SJSA1 (cell line): ENCODE measurements at regions not wholly inside any gene's neighbourhood (a gene's known extent, or its start where the extent isn't known, plus 50 kb on each side); places are given as distances from the start of the nearest gene placed in this dataset.
"Not testable (repeated sequence)": the region's sequence is repeated elsewhere in the genome, so short reads cannot be mapped to it uniquely, and the experiment has no call there.

Experiments
- DNase-seq, 2 experiments: peaks; one replicate each; pipeline ENCODE4 v3.0.0-alpha.2; 2015 to 2020; ENCODE audit warnings: low spot score in 2 of 2, low read depth in 1 of 2
- H3K27ac ChIP-seq: fragments of 250-450 bp; sonication (Bioruptor Pico); 2 replicates; pipeline ENCODE4 v1.5.1; 2020; ENCODE audit warnings: mild to moderate bottlenecking, moderate library complexity
- H3K27me3 ChIP-seq: fragments of 250-450 bp; sonication (Bioruptor Pico); replicated peaks from 2 replicates; pipeline ENCODE4 v1.5.1; 2020; ENCODE audit warnings: mild to moderate bottlenecking, moderate library complexity
- H3K36me3 ChIP-seq: fragments of 250-450 bp; sonication (Bioruptor Pico); 2 replicates; pipeline ENCODE4 v1.5.1; 2020; ENCODE audit warnings: mild to moderate bottlenecking
- H3K4me1 ChIP-seq: fragments of 250-450 bp; sonication (Bioruptor Pico); replicated peaks from 2 replicates; pipeline ENCODE4 v1.6.1; 2021; ENCODE audit warnings: mild to moderate bottlenecking
- H3K4me3 ChIP-seq: fragments of 250-450 bp; sonication (Bioruptor Pico); 2 replicates; pipeline ENCODE4 v1.5.1; 2020; ENCODE audit warnings: mild to moderate bottlenecking
- H3K9me3 ChIP-seq: fragments of 250-450 bp; sonication (Bioruptor Pico); replicated peaks from 2 replicates; pipeline ENCODE4 v1.5.1; 2020; ENCODE audit warnings: mild to moderate bottlenecking

DNA sequence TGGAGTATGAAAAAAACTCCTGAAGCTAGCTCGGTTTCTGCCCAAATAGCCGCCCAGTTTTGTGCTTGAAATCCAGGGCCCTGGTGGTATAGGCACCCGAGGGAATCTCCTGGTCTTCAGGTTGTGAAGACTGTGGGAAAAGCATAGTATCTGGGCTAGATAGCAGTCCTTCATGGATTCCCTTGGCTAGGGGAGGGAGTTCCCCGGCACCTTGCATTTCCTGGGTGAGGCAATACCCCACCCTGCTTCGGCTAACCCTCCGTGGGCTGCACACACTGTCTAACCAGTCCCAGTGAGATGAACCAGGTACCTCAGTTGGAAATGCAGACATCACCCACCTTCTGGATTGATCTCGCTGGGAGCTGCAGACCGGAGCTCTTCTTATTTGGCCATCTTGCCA, 184.5 kb upstream of the SLC35B3 start:
- no peak for DNase-seq
- no peaks in the 10 kb centered on the region for H3K9me3 ChIP-seq
- no peak overlapping the region for H3K4me3 ChIP-seq
- H3K27me3 ChIP-seq = no peaks in the 10 kb centered on the region
- no peaks in the 10 kb centered on the region for H3K36me3 ChIP-seq
- H3K27ac ChIP-seq = no peak overlapping the region
- H3K4me1 ChIP-seq = no peaks in the 10 kb centered on the region

DNA sequence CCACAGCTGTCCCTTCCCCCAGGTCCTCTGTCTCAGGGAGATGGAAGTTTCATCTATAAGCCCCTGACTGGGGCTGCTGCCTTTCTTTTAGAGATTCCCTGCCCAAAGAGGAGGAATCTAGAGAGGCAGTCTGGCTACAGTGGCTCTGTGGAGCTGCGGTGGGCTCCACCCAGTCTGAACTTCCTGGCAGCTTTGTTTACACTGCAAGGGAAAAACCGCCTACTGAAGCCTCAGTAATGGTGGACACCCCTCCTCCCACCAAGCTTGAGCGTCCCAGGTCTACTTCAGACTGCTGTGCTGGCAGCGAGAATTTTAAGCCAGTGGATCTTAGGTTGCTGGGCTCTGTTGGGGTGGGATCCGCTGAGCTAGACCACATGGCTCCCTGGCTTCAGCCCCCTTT, 184.1 kb upstream of the SLC35B3 start:
- H3K36me3 ChIP-seq, H3K9me3 ChIP-seq, H3K27ac ChIP-seq, DNase-seq, H3K27me3 ChIP-seq, H3K4me1 ChIP-seq, H3K4me3 ChIP-seq: not testable (repeated sequence)

DNA sequence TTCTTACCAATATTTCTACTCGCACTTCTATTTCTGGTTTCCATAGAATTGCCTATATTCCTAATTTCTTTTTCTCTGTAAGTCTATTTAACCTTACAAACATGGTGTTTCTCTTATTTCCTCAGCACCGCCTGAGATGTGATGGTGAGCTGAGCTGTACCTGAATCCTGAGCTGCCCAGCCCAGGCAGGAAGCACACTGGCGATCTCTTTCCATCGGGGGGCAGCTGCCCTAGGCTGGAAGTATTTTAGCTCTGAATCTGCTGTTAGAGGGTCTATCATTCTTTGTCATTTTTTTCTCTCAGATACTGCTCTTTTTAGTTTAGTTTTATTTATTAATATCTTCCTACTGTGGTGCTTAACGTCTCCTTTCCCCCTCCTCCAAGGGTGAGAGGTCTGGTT, 173.4 kb upstream of the SLC35B3 start:
- Histone ChIP-seq H3K27me3 (no peaks in the 10 kb centered on the region), H3K27ac (no peak overlapping the region), H3K36me3 (no peaks in the 10 kb centered on the region), H3K4me3 (no peak overlapping the region), H3K4me1 (no peaks in the 10 kb centered on the region), H3K9me3 (no peaks in the 10 kb centered on the region)
- DNase-seq = no peak

DNA sequence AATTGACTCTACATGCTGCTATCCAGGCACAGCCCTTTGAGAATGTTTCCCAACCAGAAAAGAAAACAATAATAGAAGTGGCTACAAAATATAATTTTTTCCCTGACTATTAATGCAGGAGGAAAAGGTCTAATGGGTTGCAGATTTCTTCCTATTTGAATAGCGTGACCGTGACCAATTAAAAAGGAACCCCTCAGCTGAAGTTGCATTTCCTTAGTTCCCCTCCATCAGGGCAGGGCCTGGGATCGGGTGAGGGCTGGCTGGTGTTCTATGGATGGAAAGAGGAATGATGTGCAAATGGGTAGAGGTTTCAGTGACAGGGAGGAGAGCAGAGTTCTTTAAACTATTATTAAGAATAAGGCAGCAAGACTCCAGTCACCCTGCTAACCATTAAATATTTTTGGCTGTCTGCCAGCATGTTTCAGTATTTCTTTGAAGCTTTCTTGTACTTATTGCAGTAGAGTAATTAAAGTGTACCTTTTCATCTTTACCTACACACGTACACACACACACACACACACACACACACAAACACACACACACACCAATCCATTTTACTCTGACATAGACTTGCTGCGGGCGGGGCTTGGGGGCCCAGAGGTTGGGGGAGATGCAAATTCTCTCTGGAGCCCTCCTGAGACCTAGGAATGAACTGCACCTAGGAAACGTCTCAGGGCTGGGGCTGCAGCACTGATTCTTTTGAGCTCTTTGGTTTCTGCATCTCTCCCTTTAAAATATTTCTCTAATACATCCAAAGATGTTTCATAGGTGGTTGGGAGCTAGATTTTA, 154.8 kb upstream of the SLC35B3 start:
- no peaks in the 10 kb centered on the region for H3K27me3 ChIP-seq
- H3K36me3 ChIP-seq = no peaks in the 10 kb centered on the region
- no peak for DNase-seq
- no peaks in the 10 kb centered on the region for H3K9me3 ChIP-seq
- no peak overlapping the region for H3K4me3 ChIP-seq
- no peaks in the 10 kb centered on the region for H3K4me1 ChIP-seq
- no peak overlapping the region for H3K27ac ChIP-seq

DNA sequence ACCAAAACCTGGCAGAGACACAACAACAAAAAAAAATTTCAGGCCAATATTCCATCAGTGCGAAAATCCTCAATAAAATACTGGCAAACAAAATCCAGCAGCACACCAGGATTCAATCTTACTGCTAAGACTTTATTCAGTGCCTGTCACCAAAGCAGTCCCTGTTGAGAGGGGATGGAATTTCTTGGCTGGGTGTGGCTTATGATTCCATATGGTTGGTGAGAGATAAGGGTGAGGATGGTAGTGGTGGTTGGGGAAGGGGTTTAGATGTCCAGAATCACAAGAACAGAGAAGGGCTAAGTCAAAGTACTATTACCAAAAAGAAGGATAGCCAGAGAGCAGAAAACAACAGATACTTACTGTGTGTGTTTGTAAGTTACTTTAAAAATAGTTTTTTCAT, 152.8 kb upstream of the SLC35B3 start:
- H3K4me1 ChIP-seq = no peaks in the 10 kb centered on the region
- no peaks in the 10 kb centered on the region for H3K36me3 ChIP-seq

DNA sequence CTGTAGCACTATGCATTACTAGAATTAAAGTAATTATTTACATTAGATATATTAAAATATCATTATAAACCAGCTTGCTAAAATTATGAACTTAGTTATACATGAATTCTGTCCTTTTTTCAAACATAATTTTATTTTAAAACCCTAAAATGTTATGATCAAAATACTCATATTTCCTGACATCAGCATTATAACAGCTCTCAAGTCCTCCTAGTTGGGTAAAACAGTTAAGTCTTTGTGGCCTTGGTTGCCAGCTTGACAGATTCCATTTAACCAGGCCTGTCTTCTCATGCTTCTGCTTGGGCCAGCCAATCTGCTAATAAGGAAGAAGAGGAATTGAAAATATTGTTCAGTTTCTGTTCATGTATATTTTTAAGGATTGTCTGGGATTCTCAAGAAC, 147.9 kb upstream of the SLC35B3 start:
- Histone ChIP-seq H3K36me3 (no peaks in the 10 kb centered on the region), H3K4me1 (no peaks in the 10 kb centered on the region), H3K27me3 (no peaks in the 10 kb centered on the region), H3K9me3 (0 out of 2 replicates have a peak, but pooled peaks cover 3% of the 10 kb centered on the region), H3K27ac (no peak overlapping the region), H3K4me3 (no peak overlapping the region)
- DNase-seq = no peak

More for the DNA sequence above, 152.8 kb upstream of the SLC35B3 start:
- H3K4me3 ChIP-seq = no peak overlapping the region
- no peaks in the 10 kb centered on the region for H3K27me3 ChIP-seq
- no peaks in the 10 kb centered on the region for H3K9me3 ChIP-seq
- no peak overlapping the region for H3K27ac ChIP-seq
- DNase-seq = no peak

DNA sequence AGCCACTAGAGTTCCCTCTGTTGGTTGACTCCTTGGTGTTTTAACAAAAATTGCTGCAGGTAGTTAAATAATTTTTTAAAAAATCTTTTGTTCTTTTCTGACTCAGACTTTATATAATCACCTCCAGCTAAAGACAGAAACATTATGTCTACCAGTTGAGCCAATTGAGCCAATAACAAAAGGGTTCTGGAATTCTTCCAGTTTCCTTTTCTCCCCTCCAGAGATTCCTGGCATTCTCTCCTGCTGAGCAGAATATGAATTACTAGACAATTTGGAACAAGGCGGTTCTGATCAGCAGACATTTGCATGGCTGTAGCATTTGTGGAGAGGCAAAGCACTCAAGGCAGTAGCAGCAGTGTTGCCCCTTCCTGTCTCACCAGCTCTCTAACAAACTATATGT, 144.0 kb upstream of the SLC35B3 start:
- Histone ChIP-seq H3K4me1 (no peaks in the 10 kb centered on the region), H3K9me3 (0 out of 2 replicates have a peak, but pooled peaks cover 3% of the 10 kb centered on the region), H3K4me3 (no peak overlapping the region), H3K27me3 (no peaks in the 10 kb centered on the region), H3K27ac (no peak overlapping the region), H3K36me3 (no peaks in the 10 kb centered on the region)
- no peak for DNase-seq

DNA sequence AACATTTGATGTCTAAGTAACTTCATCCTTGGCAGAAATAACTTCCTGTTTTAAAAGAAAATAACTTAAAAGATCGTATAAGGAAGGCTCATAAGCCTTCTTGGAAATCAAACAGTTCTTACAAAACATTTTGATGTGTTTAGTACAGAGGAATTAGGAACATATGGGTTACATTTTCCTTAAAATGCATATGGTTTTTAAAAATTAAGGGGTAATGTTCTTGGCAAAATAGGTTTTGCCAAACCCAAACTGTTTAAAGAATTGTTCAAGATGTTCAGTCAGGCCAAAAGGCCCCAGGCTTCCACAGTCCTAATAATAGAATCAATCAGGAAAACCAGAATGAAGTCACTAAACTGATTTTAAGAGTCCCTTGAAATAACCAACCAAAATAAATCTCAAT, 142.7 kb upstream of the SLC35B3 start:
- Histone ChIP-seq H3K4me3 (no peak overlapping the region), H3K27me3 (no peaks in the 10 kb centered on the region), H3K4me1 (no peaks in the 10 kb centered on the region), H3K36me3 (no peaks in the 10 kb centered on the region), H3K27ac (no peak overlapping the region), H3K9me3 (0 out of 2 replicates have a peak, but pooled peaks cover 3% of the 10 kb centered on the region)
- no peak for DNase-seq

DNA sequence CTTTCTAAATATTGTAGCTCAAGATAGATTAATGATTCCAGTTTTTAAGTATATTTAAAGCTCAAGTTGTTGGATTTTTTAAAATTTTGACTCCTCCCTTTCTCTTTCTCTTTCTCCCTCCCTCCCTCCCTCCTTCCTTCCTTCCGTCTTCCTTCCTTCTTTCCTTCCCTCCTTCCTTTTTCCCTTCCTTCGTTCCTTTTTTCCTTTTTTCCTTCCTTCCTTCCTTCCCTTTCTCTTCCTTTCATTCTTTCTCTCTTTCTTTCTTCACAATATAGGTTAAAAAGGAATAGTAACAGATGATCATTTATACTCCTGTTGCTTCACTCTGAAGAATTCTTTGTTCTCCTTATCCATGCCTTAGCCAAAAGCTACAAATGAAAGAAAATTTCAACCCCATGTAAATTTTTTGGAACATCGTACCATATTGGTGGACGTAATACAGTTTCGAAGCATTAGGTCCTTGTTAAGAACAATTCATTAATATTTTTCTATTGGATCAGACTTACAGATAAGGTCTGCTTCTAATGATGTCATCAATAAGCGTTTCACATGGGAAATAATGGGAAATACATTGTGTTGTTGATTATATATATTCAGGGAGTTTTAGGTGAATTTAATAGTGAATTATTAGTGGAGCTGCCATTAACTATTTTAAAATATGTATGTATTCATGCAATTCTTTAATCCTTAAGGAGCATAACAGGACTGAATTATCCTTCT, 139.6 kb upstream of the SLC35B3 start:
- no peaks in the 10 kb centered on the region for H3K36me3 ChIP-seq
- H3K4me1 ChIP-seq = no peaks in the 10 kb centered on the region
- 0 out of 2 replicates have a peak, but pooled peaks cover 2% of the 10 kb centered on the region for H3K9me3 ChIP-seq
- no peak for DNase-seq
- H3K27ac ChIP-seq = no peak overlapping the region
- no peak overlapping the region for H3K4me3 ChIP-seq
- no peaks in the 10 kb centered on the region for H3K27me3 ChIP-seq

DNA sequence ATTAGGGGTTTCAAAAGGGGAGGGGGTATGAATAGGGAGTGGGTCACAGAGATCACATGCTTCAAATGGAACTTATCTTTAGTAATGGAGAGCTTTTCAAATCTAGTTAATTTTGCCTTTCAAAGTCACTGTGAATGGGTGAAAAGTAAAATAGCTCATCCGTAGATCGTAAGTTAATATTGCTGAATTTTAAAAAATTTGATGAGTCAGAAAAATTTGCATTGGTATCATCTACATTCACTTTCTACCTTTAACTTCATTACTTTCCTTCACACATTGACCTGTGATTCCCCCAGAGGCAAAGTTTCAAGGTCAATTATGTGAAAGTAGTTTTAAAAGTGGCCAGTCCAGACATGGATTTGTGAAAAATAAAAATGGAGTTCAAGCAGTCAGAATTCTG, 139.0 kb upstream of the SLC35B3 start:
- H3K4me3 ChIP-seq = no peak overlapping the region
- H3K9me3 ChIP-seq = 0 out of 2 replicates have a peak, but pooled peaks cover 2% of the 10 kb centered on the region
- H3K36me3 ChIP-seq = no peaks in the 10 kb centered on the region
- no peaks in the 10 kb centered on the region for H3K27me3 ChIP-seq
- H3K4me1 ChIP-seq = no peaks in the 10 kb centered on the region
- no peak overlapping the region for H3K27ac ChIP-seq
- no peak for DNase-seq

DNA sequence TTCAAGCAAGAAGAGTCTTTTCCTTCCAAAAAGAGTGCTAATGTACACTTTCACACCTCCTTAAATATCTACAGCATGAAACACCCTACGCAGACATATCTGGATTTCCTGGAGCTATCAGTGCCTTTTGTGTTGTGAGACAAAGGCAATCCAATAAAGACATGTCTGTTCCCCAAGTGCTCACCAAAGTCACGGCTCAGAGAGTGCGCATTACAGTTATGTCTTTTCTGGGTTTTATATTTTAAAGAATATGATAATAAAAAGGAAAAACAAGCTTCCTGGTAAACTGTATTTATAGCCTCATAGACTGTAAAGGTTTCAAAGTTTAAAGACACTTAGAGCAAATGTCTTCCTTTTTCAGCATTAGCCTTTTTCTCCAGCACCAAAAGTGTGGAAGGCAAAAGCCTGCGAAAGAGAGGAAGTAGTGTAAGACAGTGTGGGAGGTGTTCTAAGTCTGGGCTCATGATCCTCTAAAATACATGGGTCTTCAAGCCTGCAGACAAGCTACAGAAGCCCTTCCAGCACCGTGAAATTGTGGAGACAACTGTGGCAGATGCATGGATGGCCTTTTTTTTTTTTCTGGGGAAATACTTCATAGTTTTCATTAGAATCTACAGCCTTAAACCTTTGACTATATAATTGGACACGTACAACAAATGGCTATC, 135.0 kb upstream of the SLC35B3 start:
- Histone ChIP-seq H3K27me3 (no peaks in the 10 kb centered on the region), H3K9me3 (peaks cover 2% of the 10 kb centered on the region; the same call in 1 of the 2 replicates), H3K4me3 (no peak overlapping the region), H3K36me3 (no peaks in the 10 kb centered on the region), H3K4me1 (no peaks in the 10 kb centered on the region), H3K27ac (no peak overlapping the region)
- no peak for DNase-seq

DNA sequence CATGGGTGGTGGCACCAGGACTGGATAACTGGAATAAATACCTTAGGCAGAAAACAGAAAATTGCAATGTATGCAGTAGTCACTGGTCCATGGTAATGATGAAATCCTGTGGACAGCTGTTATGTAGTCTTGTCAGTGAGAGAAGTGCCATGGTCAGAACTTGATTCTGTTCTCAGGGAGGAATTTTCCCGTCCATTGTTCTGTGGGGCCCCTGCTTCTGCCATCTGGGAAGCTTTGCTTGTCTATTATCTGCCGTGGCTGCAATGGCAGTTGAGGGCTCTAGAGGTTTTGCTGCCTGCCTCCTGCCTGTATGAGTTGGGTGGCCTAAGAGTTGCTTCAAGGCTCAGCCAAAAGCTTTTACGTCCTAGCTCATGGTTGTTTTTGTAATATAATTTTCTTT, 126.8 kb upstream of the SLC35B3 start:
- no peak overlapping the region for H3K4me3 ChIP-seq
- no peak for DNase-seq
- H3K4me1 ChIP-seq = no peaks in the 10 kb centered on the region
- no peaks in the 10 kb centered on the region for H3K9me3 ChIP-seq
- no peaks in the 10 kb centered on the region for H3K36me3 ChIP-seq
- no peak overlapping the region for H3K27ac ChIP-seq
- no peaks in the 10 kb centered on the region for H3K27me3 ChIP-seq

DNA sequence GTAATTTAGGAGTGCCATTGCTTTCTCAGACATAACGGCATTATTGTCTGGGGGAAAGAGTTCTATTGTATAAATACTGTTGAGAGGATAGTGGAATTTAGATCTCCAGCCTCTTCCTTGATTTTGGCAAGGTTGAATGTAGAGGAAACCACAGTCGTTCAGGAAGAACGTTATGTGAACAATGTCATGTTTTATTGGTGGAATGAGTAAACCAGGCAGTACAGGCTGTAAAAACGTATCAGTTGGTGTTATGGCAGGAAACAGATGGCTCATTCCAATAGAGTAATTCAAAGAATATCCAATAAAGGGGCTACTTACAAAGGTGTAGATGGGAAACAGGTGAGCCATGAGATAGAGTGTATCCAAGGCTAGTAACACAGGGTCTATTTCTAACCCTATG, 123.6 kb upstream of the SLC35B3 start:
- no peak overlapping the region for H3K4me3 ChIP-seq
- no peaks in the 10 kb centered on the region for H3K9me3 ChIP-seq
- no peaks in the 10 kb centered on the region for H3K4me1 ChIP-seq
- H3K36me3 ChIP-seq = no peaks in the 10 kb centered on the region
- peaks cover 4% of the 10 kb centered on the region; the same call in 1 of the 2 replicates for H3K27me3 ChIP-seq
- H3K27ac ChIP-seq = no peak overlapping the region
- DNase-seq = no peak
